GM19099 (cell line): ENCODE measurements at regions not wholly inside any gene's neighbourhood (a gene's known extent, or its start where the extent isn't known, plus 50 kb on each side); places are given as distances from the start of the nearest gene placed in this dataset.

Experiments
- POLR2A ChIP-seq: IDR thresholded peaks from 3 replicates; pipeline ENCODE4 v1.6.1; 2011; ENCODE audit warnings: low read depth; ENCODE audit not compliant: insufficient read length; ENCODE audit errors: extremely low read depth

DNA sequence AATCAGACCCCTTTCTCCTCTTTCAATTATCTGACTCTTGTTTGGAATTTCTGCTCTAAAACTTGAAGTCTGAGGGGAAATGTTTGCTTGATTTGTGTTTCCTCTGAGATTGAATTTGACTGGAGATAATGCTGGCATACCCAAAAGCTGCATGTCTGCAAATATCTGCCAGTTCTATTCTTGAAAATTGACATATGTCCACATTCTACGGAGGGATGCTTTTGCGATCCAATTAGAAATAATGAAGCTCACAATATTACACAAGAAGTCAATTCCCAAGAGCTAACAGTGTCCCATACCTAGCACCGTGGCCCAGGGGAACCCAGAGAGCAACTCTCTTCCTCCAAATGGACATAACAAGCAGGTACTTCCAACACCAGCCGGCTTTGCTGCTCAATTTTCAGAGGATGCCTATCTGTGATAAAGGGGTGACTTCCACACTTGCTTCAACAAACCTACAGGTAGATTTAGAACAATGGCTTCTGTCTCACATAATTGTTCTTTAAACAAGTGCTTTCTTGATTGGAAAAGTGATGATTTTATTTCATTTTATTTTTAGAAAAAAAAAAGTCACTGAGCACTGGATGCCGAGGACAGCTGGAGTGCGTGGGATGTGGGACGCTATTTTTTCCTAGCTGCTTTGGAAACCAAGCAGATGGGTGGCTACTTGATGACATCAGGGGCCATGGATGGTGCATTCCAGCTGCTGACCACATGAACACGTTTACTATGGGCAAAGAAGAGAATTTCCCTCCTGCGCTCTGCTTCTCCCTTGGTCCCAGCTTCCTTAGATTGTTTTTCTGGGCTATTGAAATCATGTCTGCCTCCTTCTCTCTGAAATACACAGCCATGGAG lies 488.9 kb downstream of the RNF144A start:
- TF ChIP-seq POLR2A: no peak

DNA sequence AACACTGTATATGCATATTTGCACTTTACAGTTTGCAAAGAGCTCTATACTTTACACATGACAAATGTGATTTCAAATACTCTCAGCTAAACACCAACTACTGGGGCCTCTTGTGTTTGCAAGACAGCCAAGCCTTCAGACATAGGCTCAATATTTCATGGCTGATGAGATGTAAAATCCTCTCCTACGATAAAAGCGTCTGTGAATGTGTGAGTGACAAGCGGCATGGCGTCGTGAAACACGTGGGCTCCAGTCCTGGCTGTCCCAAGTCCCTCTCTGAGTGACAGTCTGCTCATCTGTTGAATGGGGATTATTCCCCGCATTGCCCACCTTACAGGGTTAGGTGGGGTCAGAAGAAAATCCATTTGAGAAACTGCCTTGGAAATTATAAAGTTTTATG lies 489.8 kb downstream of the RNF144A start:
- no peak for TF ChIP-seq POLR2A

DNA sequence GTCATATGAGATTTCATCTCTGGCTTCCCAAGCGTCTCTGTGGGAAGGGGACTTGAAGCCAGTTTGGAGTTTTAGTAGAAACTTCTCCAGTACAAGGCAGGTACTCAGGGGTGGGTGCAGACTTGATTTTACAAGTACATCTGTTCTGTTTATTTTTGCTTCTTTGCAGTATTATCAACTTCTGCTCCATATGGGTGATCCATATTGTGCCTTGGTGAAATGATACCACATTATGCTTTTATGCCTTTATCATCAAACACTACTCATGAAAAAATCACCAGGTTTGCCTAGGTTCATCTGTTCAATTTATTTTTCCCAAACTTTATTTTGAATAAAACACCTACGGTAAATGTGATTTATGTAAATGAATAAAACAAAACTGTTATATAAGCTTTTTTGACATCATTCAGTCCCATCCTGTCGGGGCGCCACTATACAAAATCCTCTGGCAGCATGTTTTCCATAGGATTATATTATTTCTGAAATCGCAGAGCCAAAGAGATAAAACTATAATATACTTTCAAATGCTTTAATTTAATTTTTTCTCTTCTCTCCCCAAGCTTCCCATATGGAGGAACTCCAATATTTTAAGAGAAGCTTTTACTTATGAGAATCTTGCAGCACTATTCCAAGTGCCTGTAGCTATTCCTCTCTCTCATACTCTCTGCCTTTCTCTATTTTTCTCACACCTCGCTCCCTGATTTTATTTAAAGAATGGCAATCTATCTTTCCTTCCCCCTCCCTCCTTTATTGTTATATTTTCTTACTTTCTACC lies 490.9 kb downstream of the RNF144A start:
- no peak for TF ChIP-seq POLR2A

DNA sequence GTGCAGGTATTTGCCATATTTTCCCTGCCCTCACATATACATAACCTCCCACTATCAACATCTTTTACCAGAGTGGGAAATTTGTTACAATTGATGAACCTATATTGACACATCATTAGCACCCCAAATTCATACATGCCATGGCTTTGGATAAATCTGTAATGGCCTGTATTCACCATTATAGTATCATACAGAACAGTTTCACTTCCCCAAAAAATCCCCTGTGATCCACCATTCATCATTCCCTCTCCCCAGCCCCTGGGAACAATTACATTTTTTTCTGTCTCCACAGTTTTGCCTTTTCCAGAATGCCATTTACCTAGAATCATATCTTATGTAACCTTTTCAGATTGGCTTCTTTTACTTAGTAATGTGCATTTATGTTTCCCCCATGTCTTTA lies 494.5 kb downstream of the RNF144A start:
- TF ChIP-seq POLR2A: no peak

DNA sequence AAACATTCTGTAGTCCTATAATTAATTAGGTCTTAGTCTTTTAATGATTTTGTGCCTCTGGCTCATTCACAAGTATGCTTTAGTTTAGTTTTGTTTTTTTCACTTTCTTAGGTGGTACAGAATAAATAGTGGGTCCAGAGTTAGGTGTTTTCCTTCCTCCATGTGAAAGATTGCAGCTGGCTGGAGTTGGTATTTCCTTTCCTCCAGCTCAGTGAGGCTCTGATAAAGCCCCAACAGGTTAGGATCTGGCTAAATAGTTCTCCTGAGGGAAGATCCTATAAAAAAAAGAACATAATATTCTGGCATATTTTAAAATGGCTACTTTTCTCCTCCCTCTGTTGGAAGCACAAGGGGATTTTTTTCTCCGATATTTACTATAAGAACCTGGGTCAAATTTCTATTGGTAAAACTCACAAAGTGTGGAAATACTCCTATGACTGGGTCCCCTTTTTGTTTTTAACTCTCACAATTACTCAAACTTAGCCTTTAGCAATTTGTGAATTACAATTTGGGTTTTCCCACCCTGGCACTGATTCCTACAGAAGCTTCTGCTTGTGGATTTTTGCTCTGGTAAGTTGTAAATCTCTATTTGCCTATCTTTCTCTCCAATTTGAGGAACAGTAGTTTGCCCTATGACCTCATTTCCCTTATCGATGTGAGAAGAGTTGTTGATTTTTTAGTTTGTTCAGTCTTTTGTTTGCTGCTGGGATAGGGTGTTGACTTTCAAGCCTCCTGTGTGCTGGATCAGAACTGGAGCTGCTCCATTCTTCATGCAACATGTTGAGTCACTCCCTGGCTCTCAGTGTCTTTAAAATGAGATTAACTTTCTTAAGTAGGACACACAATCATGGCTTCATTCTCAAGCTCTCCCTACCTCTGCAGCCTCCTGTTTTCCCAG lies 500.9 kb downstream of the RNF144A start:
- no peak for TF ChIP-seq POLR2A

DNA sequence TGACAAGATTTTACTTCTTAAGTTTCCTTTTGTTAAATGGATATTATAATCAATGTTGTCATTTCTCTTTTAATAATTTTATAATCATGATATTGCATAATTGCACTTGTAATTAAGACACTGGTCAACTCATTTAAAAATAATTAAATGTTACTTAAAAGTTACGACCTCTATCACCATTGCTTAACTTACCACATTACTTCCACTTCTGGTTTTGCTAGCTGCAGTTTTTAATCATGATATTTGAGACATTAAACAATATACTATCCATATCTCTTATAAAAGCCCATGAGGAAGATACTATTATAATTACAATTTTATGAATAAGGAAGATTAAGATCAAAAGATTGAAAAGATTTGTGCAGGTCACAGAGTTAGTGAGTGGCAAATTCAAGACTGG lies 502.0 kb downstream of the RNF144A start:
- TF ChIP-seq POLR2A: no peak

DNA sequence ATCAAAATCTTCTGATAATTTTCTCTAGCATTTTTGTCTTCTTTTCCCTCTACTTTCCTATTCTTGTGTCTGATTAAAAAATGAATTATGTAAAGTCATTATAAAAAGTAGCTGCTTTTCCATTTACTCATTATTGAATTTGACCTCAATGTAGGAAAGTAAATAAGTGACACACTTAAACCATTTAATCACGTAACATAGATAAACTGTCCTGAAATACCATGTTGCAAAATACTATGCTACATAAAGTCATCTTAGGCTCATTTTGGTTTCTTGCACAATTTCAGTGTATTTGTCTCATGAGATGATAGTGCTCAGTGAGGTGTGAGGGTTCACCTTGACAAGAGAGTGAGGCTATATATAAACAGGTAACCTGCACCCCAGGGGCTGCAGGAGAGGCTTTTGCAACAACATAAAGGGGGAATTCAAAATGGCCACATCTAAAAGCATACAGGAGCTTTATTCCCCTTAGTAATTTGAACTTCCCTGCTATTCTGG lies 502.7 kb downstream of the RNF144A start:
- no peak for TF ChIP-seq POLR2A

DNA sequence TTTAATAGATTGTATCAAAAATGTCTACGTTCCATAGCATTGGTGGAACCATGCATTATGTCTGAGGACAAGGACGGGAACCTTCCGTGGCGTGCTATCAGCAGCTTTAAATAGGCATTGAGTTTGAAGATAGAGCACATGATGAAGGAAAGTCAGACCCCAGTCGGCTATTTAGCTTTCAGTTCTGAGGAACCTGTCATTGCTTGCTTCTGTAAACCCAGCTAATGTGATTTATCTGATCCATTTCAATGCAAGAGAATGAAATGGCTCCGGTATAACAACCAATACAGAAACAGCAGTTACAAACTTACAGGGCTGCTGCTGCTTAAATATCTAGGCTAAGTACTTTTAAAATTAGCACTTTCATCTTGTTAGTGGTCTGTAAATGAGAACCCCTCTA lies 503.3 kb downstream of the RNF144A start:
- no peak for TF ChIP-seq POLR2A

DNA sequence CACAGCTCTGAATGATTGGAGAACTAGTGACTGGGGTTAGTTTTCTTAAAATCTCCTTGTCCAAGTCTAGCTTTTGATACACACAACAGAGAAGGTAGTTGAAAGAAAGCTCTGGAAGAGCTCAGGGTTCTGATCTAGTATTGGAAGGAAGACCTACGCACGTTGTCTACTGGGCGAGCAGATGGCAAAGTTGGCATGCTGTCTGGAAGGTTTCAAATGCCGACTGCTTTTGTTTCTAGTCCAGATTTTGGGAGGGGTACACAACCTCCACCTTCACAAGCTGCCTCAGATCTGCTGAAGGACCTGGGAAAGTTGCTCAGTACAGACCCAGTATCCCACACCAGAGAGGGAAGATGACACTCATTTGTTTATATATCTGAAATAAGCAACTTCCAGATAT lies 507.3 kb downstream of the RNF144A start:
- no peak for TF ChIP-seq POLR2A

DNA sequence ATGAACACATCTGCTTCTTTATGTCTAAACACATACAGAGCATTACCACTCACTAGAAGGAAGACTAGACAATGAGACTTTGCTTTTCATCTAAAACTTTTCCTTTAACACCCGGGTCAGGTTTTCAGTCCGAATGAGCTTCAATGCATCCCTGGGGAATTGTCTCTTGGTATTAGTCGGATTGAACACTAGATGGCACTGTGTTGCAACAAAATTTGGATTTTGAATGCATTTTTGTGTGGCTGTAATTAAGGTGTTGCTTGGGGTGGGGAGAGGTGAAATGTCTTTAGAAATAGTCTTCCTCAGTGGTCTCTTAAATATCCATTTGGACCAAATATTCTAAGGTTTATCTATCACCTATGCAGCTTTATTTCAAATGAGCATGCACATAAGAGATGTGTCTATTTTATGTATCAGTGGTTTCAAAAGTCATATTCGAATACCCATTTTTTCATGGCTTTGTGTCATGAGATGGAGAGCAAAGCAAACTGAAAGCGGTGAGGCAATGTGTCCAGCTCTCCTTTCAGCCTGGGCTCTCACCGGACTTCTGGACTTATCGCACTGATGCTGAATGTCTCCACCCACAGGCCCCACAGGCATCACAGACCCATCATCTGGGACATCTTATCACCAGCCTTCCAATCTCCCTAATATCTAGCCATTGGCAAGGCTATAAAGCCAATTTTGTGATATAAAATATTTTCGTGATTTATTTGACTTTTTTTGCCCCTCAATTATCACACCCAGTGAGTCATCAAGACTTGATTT lies 510.3 kb downstream of the RNF144A start:
- TF ChIP-seq POLR2A: no peak

DNA sequence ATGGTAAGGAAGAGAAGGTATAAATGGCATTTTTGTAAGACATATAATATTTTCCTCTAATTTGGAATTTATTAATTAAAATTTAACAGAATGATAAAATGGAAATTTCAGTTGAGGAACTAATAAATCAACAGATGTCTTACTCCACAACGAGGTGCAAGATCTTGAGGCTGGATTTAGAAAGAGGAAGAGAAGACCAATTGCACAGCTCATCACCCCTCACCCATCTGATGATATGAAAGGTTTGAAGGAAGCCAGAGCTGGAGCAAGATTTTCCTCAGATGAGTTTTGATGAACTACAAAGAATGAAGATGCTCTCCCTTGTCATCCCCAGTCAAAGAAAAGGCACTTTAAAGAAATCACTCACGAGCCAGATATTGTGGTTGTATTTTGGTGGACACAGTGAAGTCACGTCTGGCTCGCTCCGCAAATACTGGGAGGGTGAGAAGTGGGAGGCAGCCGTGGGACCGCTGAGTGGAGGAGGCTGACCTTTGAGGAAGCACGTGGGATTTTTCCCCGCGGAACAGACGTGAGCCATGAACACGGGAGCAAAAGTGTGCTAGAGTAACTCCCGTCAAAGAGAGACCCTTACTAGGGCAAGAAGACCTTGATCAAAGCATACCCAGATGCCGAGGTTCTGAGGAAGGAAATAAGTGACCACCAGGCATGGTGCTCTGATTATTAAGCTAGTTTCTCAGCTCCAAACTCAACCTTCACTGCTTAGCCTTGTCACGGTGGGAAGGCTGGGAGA lies 511.4 kb downstream of the RNF144A start:
- TF ChIP-seq POLR2A: no peak

DNA sequence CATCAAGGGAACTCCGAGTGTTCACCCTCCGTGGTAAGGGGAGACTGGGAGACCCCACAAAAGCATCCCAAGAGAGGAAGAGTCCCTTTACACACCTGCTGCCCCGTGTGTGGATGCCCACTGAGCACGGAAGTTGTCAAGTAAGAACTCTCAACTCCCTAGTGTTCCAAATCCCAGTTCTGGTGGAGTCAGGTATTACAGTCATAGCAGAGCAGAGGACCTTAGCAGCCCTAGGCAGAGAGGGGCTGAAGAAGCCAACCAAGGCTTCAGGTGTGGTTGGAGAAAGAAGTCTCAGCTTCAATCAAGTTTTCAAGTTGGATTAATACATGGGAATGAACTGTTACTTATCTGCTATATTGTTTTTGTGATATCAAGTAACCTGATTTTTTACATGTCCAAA lies 512.5 kb downstream of the RNF144A start:
- no peak for TF ChIP-seq POLR2A

DNA sequence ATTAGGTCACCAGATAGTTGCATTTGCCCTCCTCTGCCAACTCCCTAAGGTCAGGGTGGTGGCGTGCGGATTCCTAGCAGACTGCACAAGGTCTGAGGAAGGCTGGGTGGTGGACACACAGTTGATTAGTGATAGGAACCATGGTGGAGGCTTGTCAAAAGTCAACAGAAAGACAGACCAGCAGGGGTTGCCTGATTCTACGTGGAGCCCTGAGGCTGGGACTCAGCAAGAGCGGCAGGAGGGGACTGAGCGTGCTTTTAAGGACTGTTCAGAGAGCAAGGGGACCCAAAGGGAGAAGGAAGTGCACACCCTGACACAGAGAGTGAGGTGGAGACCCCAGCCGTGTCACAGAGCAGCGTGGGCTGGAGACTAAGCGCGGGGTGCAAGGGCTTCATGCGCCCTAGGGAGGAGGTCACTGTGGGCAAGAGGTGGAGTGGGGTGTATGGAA lies 513.2 kb downstream of the RNF144A start:
- TF ChIP-seq POLR2A: no peak

DNA sequence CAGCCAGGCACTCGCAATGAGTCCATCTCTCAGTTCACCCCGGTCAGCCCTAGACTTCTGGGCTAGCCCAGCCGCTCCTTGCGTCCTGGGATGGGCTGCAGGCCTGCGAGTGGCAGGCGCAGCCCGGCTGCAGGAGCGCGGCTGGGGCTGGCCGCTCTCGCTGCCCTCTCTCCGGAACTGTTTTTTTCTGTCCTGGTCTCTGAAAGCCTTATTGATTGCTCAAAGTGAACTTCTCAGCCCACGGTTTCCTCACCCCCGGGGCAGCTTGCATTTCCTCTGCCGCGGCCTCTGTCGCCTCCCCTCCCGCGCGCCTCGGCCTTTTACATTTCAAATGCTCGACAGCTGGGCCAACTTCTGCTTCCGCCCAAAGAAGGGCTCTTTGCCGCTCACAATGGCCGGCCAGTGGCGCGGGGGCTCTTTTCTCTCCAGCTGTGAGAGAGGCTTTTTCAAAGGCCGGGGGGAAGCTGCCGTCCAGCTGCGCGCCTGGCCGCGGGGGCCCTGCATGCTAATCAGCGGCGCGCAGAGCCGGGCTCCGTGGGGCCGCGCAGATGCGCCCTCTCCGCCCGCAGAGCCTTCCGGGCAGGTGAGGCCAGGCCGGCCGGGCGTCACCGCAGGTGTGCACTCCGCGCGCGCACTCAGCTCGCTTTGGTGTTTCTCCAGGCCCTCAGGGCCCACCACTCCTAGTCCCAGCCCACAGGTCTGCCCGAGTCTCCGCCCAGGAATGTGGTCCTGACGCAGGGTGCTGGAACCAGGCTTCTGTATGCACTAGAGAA lies 513.8 kb downstream of the RNF144A start:
- TF ChIP-seq POLR2A: no peak
